Lower lobe of right lung (tissue), 2 donors: ENCODE measurements at regions not wholly inside any gene's neighbourhood (a gene's known extent, or its start where the extent isn't known, plus 50 kb on each side); places are given as distances from the start of the nearest gene placed in this dataset.

Source experiments
- ATAC-seq, 2 donors: fragments of 200-7000 bp; cut with Tn5 transposase; one replicate each; pipeline ENCODE4 v1.9.1; 2020 to 2022; ENCODE audit warnings: mild to moderate bottlenecking in 2 of 2, moderate library complexity in 2 of 2
- DNase-seq: peaks from one replicate; pipeline ENCODE4 v3.0.0-alpha.2; 2020
- H3K27ac ChIP-seq: fragments of 200-600 bp; one replicate; pipeline ENCODE4 v1.8.0; 2022
- H3K27me3 ChIP-seq: fragments of 200-600 bp; one replicate; pipeline ENCODE4 v1.8.0; 2022; ENCODE audit warnings: low read depth
- H3K36me3 ChIP-seq: fragments of 200-600 bp; one replicate; pipeline ENCODE4 v1.8.0; 2022; ENCODE audit warnings: mild to moderate bottlenecking
- H3K4me1 ChIP-seq: fragments of 200-600 bp; one replicate; pipeline ENCODE4 v1.8.0; 2022
- H3K4me3 ChIP-seq: fragments of 200-600 bp; one replicate; pipeline ENCODE4 v1.8.0; 2022; ENCODE audit warnings: mild to moderate bottlenecking
- H3K9me3 ChIP-seq: fragments of 200-600 bp; one replicate; pipeline ENCODE4 v1.8.0; 2022
- CTCF ChIP-seq: fragments of 200-600 bp; IDR thresholded peaks from one replicate; pipeline ENCODE4 v1.8.0; 2022; ENCODE audit warnings: antibody characterized with exemption, mild to moderate bottlenecking
- intact Hi-C: fragments of 100-400 bp; cut with DNase I; formaldehyde crosslinking; loops from one replicate; pipeline ENCODE4 v1.11.0; 2022
- donor health status: DM: no; HTN: yes; CAD: no; lungs with severe emphysema.

- no peak overlapping the region for H3K4me3 ChIP-seq
- DNase-seq (no peak), ATAC-seq (no peak)
- no peaks in the 10 kb centered on the region for H3K4me1 ChIP-seq
- H3K9me3 ChIP-seq = no peaks in the 10 kb centered on the region
- H3K36me3 ChIP-seq = no peaks in the 10 kb centered on the region
- no peak for TF ChIP-seq CTCF
- intact Hi-C loops = no loop called here
- no peak overlapping the region for H3K27ac ChIP-seq
- no peaks in the 10 kb centered on the region for H3K27me3 ChIP-seq
Observed at GRCh38 chr4:17033025-17033767, 134.8 kb upstream of the LDB2 start.

GRCh38 chr4:17030543-17030942 is 132.1 kb upstream of the LDB2 start:
- no peak for DNase-seq
- no peaks in the 10 kb centered on the region for H3K4me1 ChIP-seq
- intact Hi-C loops = no loop called here
- no peaks in the 10 kb centered on the region for H3K36me3 ChIP-seq
- no peaks in the 10 kb centered on the region for H3K27me3 ChIP-seq
- H3K27ac ChIP-seq = no peak overlapping the region
- no peak for TF ChIP-seq CTCF
- no peaks in the 10 kb centered on the region for H3K9me3 ChIP-seq
- no peak overlapping the region for H3K4me3 ChIP-seq
- peak in 1 of 2 donors; percentile 31 for ATAC-seq

- no peak overlapping the region for H3K4me3 ChIP-seq
- H3K36me3 ChIP-seq = no peaks in the 10 kb centered on the region
- no peak overlapping the region for H3K27ac ChIP-seq
- TF ChIP-seq CTCF = no peak
- H3K27me3 ChIP-seq = no peaks in the 10 kb centered on the region
- H3K9me3 ChIP-seq = no peaks in the 10 kb centered on the region
- DNase-seq (no peak), ATAC-seq (no peak)
- H3K4me1 ChIP-seq = no peaks in the 10 kb centered on the region
- intact Hi-C loops = no loop called here
Observed at GRCh38 chr4:17029964-17030363, 131.5 kb upstream of the LDB2 start.

- Histone ChIP-seq H3K4me3 (no peak overlapping the region), H3K27me3 (no peaks in the 10 kb centered on the region), H3K4me1 (no peaks in the 10 kb centered on the region), H3K36me3 (no peaks in the 10 kb centered on the region), H3K27ac (no peak overlapping the region), H3K9me3 (no peaks in the 10 kb centered on the region)
- ATAC-seq (no peak), DNase-seq (no peak)
- intact Hi-C loops = no loop called here
- no peak for TF ChIP-seq CTCF
Observed at GRCh38 chr4:17029432-17029831, 131.0 kb upstream of the LDB2 start.

- TF ChIP-seq CTCF = no peak
- ATAC-seq = no peak
- no peaks in the 10 kb centered on the region for H3K36me3 ChIP-seq
- H3K27ac ChIP-seq = no peak overlapping the region
- H3K27me3 ChIP-seq = no peaks in the 10 kb centered on the region
- H3K9me3 ChIP-seq = no peaks in the 10 kb centered on the region
- H3K4me1 ChIP-seq = no peaks in the 10 kb centered on the region
- no peak for DNase-seq
- no peak overlapping the region for H3K4me3 ChIP-seq
- intact Hi-C loops = no loop called here
Observed at GRCh38 chr4:17027495-17027894, 129.1 kb upstream of the LDB2 start.
